COLO668 (cell line): ENCODE measurements at regions not wholly inside any gene's neighbourhood (a gene's known extent, or its start where the extent isn't known, plus 50 kb on each side); places are given as distances from the start of the nearest gene placed in this dataset.

Experiments used
- DNase-seq: peaks from one replicate; lab custom pipeline; 2025; ENCODE audit not compliant: unreplicated experiment; lab: John Stamatoyannopoulos, UW

DNA sequence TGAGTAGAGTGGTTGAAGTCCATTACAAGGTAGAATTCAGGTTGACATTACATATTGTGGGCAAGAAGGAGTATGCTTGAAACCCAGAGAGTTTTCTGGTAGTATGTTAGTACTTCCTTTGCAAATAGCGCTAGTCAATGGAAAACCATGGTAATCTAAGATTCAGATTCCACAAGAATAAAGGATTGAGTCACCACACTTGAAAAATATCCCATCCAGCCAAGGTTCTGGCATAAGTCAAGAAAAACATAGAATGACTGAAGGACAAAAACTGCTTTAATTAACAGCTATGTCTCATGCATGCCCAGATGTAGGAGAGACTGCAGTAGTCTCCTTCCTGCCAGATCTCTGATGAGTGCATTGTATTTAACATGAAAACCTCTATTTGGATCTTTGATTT is 469.8 kb downstream of the BMP2 start:
- no peak for DNase-seq

DNA sequence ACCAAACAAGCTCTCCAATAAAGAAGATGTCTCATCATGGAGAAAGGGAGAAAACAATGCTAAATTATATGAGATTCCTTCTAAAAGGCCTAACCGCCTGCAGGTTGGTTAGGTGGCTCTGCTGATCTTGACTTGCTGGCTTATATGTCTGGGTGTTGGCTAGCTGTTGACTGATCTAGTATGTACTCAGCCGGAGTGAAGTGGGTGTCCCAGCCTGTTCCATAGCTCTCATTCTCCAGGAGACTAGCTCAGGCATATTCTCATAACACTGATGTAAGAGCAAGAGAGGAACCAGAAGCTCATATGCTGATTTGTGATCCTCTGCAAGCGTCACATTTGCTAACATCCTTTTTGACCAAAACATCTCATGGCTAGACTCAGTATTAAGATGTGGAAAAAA is 473.0 kb downstream of the BMP2 start:
- no peak for DNase-seq

DNA sequence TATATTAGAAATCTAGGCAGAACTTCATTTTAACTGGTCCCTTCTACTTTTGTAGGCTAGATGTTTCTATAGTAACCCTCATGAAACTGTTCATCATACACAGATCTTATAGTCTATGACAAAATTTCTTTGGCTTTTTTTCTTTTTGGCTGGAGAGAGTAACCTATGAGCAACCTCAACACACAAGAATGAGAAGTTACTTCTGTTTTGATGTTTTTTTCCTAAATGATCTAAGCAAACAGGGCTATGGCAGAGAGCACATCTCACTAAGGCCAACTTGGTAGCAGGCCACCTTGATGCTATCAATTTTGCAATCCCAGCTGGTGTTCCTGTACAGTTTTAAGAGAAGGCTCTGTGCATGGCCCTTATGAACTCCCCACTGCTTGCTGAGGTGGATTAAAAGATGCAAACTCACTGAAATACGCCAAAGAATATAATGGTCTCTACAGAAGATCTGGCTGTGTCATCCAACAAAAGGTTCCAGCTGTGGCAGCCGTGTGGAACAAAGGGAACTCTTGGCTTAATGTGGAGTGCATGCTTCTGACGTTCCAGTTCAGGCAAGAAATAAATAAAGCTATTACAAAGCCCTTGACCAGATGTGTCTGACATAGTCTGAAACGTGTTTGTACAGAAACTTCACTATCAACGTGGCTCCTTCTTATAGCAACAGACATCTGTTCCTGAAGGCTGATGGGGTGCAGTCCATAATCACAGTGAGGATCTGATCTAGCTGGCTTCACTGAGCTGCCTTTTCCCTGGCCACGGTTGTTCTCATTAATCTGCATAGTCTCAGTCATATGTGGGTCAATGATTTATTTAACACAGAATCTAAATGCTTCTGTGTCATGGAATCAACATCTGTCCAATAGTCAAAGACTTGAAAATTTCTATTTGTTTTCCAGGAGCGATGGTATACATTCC is 481.1 kb downstream of the BMP2 start:
- no peak for DNase-seq

DNA sequence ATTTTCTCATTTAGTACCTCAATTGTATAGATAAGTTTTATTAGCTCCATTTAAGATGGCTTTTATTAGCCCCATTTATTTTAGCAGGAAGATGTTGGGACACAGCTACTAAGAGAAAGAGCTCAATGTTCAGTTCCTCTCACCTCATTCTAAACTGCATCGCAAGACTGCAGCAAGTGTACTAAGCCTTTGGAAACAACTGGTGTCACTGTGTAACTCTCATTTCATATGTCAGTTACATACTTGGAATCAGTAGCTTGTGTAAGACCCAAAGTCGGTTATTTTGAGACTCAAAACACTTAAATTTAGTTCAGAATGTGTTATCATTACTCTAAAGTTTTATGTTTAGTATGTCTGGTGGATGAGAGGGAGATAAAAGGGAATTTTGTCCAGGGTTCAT is 482.9 kb downstream of the BMP2 start:
- DNase-seq = no peak

DNA sequence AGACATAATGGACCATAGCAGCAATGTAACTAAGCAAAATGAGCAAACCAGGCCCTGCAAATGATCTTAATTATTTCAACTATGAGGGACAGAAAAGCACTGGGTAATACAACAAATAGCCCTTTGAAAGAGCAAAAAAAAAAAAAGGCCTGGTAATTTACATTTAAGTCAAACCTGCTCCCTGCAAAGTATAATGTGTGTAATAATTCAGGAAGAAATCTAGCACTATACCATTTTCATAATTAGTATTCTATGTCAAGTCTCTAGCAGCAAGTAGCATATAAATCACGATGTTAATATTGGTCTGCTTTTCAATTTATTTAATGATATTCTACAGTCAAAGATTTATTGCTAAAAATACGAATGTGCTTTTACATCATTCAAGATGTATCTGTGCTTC is 489.6 kb downstream of the BMP2 start:
- no peak for DNase-seq

DNA sequence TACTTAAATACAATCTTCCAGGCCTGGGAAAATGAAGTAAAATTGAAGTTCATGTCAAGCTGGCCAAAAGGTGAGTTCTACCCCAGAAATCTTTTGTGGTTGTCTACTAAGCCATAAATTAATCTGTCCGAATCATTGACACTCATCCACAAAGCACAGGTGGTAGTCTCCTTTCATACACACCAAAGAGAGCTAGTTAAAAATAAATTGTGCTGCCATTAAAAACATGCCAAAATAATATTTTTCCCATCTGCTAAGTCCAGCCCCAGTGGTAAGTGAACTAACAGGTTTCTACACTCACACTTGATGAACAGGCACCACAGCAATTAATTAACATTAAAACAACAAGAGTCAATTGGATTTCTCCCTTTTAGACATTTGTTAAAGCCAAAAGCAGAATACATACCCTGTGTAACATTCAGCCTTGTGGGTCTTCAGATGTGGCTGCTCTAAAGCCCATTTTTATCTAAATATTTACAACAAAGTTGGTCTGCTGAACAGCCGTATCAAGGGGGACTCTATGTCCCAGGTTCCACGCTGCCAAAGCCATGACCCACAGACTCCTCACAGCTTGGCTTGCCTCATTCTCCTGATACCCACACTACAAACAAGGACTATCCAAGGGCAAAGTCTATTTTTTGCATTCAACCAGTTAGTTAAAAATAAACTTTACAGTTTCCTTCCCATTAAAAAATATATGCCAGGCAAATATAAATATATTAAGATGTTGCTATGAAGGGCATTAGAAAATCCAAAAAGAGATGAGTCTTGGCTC is 490.4 kb downstream of the BMP2 start:
- DNase-seq = no peak

DNA sequence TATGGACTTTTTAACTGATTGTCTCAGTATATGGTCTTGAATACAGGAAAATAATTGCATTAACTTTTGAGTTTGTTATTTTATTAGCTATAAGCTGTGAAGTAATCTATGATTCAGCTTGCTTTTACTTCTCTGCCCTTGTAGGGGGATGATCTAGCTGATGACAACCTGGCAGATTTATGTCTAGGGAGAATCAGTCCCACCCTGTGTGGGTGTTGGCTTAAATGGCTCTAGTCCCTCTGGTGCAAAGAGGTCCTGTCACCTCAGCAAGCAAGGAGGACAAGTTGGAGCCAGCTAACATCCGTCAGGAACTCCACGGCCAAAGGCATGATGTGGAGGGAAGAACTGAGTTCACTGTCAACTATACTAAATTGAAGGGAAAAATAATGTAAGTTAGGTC is 495.3 kb downstream of the BMP2 start:
- no peak for DNase-seq

DNA sequence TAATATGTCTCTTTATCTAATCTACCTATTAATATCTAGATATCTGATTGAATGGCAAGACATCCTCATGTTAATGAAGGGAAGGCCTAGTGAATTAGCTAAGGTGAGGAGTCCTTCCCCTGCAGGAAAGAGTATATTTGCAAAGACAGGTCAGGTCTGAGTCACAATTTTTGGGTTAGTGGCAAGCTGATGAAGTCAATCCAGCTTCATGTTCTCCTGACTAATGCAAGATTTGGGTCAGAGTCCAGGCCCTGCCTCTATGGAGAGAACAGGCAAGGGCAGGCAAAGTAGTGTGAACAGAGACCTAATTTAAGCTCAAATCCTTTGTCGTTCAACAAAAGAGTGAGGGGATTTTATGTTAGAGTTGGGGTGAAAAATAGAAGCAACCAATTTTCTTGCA is 496.7 kb downstream of the BMP2 start:
- DNase-seq = no peak

DNA sequence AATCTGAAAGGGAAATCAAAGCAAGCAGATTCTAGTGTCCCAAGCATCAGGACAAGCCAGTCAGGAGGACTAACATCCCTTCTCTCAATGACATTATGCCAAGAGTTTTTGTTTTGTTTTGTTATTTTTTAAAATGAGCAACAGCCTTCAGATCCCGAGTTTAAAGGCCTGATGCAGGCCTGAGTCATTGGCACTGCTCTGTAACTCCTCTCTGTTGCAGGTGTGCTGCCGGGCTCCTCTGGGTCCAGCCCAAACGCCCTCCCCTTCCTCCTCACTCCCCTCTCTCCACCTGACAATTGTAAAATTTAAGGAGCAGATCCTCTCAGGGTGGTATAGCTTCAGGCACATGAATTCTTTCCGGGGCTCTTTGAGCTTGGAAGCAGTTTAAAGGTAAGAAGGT is 502.0 kb downstream of the BMP2 start:
- DNase-seq = no peak

DNA sequence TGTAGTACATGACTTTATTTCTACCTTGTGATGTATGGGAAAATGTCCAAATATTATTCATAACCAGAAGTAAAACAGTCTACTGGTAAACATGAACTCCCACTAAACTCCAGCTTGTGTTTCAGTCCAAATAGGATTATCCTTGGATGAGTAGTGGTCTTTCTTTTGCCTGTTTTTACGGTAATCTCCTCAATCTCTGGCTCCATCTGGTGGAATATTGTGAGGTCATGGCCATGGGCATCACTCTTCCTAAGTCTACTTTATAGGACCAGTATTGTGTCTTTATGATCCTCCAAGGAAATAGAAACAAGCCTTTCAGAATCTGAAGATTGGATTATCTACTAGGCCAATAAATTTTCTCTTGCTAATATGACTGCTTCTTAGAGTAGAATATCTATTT is 505.0 kb downstream of the BMP2 start:
- no peak for DNase-seq

DNA sequence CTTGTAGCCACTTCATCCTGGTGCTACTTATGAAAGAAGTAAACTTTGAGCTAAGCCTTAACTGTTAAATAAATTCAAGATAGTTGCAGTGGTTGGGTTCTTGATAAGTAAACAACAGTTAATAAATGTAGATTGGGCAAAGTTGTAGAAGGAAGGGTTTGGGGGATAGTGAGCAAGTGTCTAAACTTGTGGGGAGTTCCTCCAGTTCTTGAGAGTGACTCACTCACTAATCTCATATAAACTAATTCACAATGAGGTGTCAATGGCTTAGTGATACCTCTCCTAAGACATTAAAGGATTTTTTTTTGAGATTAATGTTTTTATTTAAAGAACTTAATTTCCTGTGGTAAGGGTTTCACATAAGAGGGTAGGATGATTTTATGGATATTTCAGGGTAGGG is 507.4 kb downstream of the BMP2 start:
- no peak for DNase-seq

DNA sequence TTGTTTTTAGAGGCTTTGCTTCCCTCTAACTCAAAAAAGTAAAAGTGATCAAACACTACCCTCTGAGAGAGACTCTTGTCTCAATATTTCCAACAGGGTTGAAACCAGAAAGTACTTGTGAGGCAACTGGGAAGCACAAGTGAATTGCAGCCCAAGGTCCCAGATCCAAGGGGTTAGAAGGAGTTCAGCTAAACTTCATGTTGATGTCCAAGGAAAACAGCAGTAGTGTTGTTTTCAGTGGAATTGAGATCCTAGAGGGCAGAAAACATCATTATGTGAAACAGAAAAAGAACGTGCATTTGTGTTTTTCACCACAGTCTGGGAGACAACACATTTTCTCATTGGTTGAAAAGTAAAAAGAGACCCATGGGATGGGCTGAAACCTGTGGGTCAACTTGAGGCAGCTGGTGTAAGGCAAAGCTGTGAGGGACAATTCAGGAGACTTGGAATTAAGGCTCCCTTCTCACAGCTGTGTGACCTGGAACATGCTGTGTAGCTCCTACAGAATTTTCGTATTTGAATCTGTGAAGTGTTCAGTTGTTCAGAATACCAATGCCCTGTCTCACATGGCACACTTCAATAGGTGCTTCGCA is 508.3 kb downstream of the BMP2 start:
- no peak for DNase-seq

DNA sequence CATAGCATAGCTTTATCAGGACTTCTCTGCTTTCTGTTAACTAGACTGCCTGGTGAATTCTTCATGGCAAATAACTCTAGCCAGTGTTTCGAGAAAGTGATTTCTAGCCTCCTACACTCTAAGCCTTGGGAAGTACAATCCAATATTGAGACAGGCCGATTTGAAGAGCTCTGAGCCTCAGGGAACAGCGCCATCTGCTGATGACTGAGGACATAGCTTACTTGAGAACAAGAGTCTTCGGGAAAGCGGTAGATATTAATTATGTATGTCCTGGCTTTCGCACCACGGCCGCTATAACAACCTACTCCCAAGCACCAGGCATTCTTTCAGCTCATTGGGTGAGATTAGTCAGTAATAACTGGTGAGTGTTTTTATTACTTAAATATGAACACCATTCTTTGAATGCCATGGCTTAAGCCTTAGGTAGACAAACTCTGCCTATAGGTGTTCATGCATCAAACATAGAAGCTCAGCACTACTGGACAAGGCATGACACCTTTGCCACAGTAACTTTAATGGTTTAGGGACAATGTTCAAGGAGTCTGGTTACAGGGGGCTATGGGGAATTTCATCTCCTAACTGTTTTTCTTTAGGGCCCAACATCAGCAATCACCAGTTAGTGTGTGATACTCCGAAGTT is 518.6 kb downstream of the BMP2 start:
- peak; percentile 88 for DNase-seq

DNA sequence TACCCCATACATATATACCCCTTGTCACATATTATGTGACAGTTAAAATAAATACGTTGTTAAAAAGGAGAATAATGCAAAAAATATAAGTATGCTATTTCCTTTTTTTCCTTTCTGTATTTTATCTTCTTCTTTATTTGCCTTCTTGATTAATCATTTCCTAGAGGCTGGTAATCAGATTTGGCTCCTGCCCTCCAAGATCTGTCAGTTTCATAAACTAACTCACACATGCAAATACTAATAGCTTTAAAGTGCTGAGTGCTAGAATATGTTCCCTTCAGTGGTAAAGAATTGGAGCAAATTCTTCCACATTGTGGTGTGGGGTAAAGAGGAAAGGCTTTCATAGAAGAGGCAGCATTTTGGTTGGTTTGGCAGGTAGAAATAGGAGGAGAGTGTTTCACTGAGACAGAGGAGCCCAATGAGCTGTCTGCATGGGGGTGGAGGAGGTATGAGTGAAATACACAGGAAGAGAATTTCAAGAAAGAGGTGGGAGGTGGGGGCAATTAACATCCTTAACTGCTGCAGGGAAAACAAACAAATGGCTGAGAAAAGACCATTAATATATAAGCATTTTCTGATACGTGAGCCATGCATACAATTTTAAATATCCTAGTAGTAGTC is 523.9 kb downstream of the BMP2 start:
- no peak for DNase-seq

DNA sequence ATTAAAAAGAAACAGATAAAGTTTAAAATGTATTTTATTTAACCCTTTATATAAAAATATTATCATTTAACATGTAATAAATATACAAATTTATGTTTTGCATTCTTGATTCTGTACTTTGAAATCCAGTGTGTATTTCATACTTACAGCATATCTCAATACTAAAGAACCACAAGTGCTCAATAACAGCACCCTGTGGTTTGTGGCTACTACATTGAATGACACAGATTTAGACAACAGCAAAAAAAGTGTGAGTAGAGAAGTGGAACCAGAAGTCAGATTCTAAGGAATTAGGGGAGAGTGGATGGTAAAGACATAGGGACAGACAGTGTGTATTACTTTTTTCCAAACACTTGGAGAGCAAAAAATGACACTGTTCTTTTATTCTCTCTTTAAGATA is 524.5 kb downstream of the BMP2 start:
- no peak for DNase-seq

DNA sequence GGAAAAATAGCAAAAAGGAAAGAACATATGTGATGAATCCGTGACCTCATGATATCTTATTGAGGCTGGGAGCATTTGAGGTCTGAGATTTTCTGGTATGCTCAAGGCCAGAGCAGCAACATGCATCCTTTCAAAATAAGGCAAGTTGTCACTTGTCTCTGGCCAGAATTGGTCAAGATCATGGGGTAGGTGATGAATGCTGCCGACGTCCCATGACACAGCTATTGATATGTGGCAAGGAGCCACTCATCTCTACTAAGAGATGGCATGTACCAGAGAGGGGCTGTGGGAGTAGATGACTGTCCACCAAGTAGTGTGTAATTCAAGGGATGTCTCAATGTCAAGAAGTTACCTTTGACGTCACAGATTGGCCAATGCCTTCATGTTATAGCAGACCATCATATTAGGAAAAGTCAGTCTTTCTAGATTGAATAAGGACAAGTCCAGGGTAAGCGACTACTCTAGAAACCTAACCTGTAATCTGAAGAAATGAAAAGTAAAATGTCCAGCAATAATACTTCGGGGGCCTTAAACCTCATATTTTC is 527.4 kb downstream of the BMP2 start:
- DNase-seq = no peak

DNA sequence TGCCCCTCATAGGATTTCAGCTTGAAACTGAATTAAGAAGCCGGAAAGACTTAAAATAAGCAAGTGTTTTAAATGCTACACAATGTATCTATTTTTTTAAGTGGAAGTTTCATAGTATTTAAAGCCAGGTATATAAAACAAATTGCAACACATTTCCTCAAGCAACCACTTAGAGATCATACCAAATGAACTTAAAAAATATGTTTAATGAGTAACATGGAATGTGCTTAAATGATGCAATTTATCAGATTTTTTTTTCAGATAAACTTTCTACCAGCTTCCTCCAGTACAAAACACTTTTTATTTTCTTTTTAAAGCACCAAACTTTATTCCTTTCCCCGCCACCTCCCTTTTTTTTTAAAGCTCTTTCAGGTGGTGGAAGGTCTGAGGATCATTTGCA is 534.3 kb downstream of the BMP2 start:
- DNase-seq = no peak

DNA sequence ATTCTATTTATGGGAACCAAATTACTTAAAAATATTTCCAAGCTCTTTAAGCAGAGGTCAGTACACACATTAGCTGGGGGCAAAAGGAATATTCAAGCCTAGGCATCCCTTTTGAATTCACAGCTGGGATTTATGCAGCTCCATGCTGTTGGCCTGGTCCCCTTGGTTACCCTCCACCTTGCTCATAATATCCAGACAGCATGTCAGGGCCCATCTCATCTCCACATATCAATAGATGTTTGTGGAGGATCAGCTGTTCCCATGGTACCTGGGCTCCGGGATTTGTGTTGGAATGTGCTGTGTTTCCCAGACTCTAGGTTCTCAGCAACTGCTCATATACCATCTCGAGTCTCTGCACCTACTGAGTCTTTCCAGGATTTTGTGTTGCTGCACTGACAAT is 534.8 kb downstream of the BMP2 start:
- no peak for DNase-seq

DNA sequence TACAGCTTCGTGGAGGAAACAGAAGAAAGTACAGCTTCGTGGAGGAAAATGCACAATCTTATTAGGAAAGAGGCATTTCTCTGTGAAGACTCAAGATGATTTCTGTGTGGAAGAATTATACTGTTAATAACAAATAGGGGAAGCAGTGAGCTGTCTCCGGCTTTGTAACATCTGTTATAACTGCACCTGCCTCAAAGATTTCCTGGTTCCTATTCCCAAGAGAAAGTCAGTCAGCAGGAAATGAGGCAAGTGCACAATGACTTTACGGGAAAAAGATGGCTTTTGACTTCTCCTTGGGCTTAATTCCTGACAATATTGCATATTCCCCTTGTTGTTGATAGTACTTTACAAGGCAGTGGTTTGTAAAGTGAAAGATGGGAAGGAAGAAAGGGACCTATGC is 538.5 kb downstream of the BMP2 start:
- no peak for DNase-seq

DNA sequence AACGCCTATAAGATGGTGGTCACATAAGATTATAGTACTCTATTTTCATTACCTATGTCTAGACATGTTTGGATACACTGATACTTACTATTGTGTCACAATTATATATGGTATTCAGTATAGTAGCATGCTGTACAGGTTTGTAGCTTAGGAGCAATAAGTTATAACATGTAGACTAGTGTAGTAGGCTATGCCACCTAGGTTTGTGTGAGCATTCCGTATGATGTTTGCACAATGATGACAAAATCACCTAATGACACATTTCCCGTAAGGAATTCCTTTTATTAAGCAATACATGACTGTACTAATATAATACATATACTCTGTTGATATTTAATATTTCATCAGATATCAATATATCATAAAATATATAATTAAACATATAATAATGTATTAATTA is 540.7 kb downstream of the BMP2 start:
- no peak for DNase-seq

DNA sequence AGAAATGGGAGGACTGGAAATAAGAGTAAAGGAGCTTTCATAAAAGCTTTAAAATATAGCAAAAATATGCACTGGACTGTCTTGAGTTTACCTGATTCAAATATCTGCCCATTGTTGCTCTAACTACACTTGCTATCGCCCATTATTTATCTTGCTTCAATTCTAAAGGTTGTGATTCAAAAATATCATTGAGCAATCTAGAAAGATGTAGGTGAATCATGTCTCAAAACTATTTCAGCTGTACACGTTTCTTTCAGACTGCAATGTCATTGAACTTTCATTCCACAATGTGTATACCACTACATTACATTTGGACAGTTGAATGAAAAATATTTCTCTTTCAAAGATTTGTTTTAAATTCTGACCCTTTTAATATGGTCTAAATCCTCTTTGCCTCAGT is 545.6 kb downstream of the BMP2 start:
- no peak for DNase-seq
